ENCODE measurements at regions not wholly inside any gene's neighbourhood (a gene's known extent, or its start where the extent isn't known, plus 50 kb on each side); places are given as distances from the start of the nearest gene placed in this dataset.

DNA sequence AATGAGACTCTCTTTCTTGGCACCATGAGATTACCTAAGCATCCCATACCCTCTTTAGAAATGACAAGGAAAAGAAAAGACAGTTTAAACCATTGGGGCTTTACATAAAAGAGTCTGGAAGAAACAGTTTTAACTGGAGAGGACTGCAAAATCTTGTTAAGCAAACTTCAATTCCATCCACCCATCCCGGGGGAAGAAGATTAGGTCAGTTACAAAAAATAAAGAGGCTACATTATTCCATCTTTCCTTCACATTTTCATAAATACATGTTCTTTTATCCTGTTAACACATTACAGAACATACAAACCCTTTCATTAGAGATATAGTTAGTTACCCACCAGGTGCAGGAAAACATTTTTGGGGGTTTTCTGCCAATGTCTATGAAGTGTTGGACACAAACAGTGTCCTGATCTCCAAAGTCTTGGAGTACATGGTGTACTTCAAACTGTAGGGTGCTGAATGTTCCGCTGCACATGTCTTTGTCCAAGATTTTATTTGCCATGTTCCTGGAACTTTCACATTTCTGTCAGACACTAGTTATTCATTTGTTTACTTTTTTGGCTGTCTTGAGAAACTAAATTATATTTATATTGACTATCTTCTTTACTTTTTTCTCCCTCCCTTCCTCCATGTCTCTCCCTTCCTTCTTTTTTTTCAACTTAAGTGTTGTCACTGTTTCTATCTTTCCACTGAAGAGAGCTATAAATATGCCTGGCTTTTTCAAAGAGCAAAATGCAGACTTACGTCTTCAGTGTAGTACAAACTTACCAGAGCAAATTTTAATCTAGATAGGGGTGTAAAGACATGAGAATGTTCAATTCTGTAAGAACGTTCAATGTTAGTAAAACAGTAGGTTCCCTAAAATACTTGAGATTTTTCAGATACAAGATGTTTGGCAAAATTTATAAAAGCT lies 410.9 kb upstream of the PRR16 start:
- TF ChIP-seq, protein P1, sequence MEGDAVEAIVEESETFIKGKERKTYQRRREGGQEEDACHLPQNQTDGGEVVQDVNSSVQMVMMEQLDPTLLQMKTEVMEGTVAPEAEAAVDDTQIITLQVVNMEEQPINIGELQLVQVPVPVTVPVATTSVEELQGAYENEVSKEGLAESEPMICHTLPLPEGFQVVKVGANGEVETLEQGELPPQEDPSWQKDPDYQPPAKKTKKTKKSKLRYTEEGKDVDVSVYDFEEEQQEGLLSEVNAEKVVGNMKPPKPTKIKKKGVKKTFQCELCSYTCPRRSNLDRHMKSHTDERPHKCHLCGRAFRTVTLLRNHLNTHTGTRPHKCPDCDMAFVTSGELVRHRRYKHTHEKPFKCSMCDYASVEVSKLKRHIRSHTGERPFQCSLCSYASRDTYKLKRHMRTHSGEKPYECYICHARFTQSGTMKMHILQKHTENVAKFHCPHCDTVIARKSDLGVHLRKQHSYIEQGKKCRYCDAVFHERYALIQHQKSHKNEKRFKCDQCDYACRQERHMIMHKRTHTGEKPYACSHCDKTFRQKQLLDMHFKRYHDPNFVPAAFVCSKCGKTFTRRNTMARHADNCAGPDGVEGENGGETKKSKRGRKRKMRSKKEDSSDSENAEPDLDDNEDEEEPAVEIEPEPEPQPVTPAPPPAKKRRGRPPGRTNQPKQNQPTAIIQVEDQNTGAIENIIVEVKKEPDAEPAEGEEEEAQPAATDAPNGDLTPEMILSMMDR (IDR thresholded peaks at IDR 0.05): no peak
- TF ChIP-seq POLR2A (IDR thresholded peaks at IDR 0.05): no peak
